Coronary artery (tissue), 2 donors: ENCODE measurements at regions not wholly inside any gene's neighbourhood (a gene's known extent, or its start where the extent isn't known, plus 50 kb on each side); places are given as distances from the start of the nearest gene placed in this dataset.

Source experiments
- DNase-seq: peaks from one replicate; pipeline ENCODE4 v3.0.0-alpha.2; 2017; ENCODE audit warnings: low spot score
- H3K27ac ChIP-seq, 2 donors: fragments of 200-600 bp; sonication (generic); one replicate each; pipeline ENCODE4 v1.5.1; 2016 to 2019
- H3K4me3 ChIP-seq: fragments of 200-600 bp; sonication (generic); 2 replicates; pipeline ENCODE4 v1.5.1; 2016; ENCODE audit warnings: mild to moderate bottlenecking, moderate library complexity
- CTCF ChIP-seq: fragments of 200-600 bp; sonication (generic); IDR thresholded peaks from one replicate; pipeline ENCODE4 v1.5.1; 2019; ENCODE audit warnings: antibody characterized with exemption

GRCh38 chr5:5932824-5933223 lies 445.5 kb downstream of the MED10 start:
- Histone ChIP-seq H3K27ac (no peak overlapping the region), H3K4me3 (no peak overlapping the region)
- DNase-seq: no peak
- no peak for TF ChIP-seq CTCF

GRCh38 chr5:5930561-5930960 lies 447.8 kb downstream of the MED10 start:
- TF ChIP-seq CTCF: no peak
- no peak for DNase-seq
- Histone ChIP-seq H3K4me3 (no peak overlapping the region), H3K27ac (no peak overlapping the region)

GRCh38 chr5:5929291-5930020 lies 448.9 kb downstream of the MED10 start:
- no peak for TF ChIP-seq CTCF
- no peak for DNase-seq
- H3K27ac ChIP-seq: no peak overlapping the region
- H3K4me3 ChIP-seq: no peak overlapping the region

- no peak for DNase-seq
- Histone ChIP-seq H3K4me3 (no peak overlapping the region), H3K27ac (no peak overlapping the region)
- no peak for TF ChIP-seq CTCF
Observed at GRCh38 chr5:5925191-5925590, 453.2 kb downstream of the MED10 start.

DNA sequence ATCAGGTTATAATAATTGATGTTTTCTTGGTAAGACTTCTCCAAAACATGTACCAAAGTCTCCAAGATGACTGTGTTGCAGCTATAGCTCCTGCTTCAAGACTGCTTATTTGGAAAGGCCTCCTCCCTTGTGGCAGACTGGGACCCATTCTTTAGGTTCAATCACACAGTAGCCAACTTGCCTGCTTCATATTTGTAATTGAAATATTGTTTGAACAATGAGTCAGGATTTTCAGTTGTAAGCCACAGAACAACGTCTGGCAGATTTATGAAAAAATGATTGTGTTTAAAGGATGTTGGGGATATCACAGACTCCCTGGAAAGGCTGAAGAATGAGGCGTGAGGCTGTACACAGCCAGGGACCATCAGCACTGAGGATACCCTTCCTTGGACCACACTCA lies 458.9 kb downstream of the MED10 start:
- Histone ChIP-seq H3K27ac (no peak overlapping the region), H3K4me3 (no peak overlapping the region)
- no peak for TF ChIP-seq CTCF
- DNase-seq: no peak

DNA sequence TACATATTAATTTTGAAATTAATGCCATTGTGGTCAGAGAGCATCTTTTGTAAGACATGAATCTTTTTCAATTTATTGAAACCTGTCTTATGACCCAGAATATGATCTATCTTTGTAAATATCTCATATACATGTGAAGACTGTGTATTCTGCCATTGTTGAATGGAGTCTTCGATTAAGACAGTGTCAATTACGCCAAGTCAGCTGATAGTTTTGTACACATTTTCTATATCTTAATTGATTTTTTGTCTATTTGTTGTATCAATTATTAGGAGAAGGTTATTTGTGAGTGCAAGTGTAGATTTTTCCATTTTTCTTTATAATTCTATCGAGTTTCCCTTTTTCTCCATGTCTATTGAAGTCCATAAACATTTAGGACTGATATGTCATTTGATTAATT lies 471.6 kb downstream of the MED10 start:
- no peak overlapping the region for H3K27ac ChIP-seq
- no peak overlapping the region for H3K4me3 ChIP-seq
- DNase-seq: no peak
- TF ChIP-seq CTCF: no peak

DNA sequence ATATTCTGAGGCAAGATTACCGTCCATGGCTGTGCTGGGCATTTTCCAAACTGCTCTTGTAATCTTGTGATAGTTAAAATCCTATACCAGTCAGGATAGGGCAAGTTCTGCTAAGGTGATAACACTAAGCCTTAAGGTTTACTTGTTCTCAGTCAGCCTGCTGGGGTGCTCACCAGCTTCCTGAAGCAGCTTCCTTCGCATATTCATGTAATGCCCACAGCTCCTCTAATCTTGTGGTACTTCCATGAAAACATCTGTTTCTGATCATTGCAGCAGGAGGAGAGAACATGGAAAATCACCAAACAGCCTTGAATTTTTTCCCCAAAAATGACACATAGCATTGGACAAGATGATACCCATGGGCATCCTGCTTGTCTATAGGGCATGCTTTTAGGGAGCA lies 473.2 kb downstream of the MED10 start:
- no peak for TF ChIP-seq CTCF
- DNase-seq: no peak
- no peak overlapping the region for H3K27ac ChIP-seq
- H3K4me3 ChIP-seq: no peak overlapping the region
